Colonic mucosa (tissue), 4 donors: ENCODE measurements at regions not wholly inside any gene's neighbourhood (a gene's known extent, or its start where the extent isn't known, plus 50 kb on each side); places are given as distances from the start of the nearest gene placed in this dataset.

ENCODE experiments used
- DNase-seq: peaks from one replicate; pipeline ENCODE4 v3.0.0-alpha.2; 2020
- H3K27ac ChIP-seq: fragments of 200-600 bp; one replicate; pipeline ENCODE4 v1.8.0; 2021
- H3K27me3 ChIP-seq: fragments of 200-600 bp; one replicate; pipeline ENCODE4 v1.8.0; 2021
- H3K36me3 ChIP-seq: fragments of 200-600 bp; one replicate; pipeline ENCODE4 v1.8.0; 2021
- H3K4me1 ChIP-seq: fragments of 200-600 bp; one replicate; pipeline ENCODE4 v1.8.0; 2021; ENCODE audit warnings: mild to moderate bottlenecking
- H3K4me3 ChIP-seq: fragments of 200-600 bp; one replicate; pipeline ENCODE4 v1.8.0; 2021
- H3K9ac ChIP-seq, 2 donors: one replicate each; pipeline ENCODE4 v1.7.0; 2013; ENCODE audit warnings: control low read depth in 2 of 2, low read depth in 2 of 2, low read length in 2 of 2
- H3K9me3 ChIP-seq: fragments of 200-600 bp; one replicate; pipeline ENCODE4 v1.8.0; 2021
- CTCF ChIP-seq: fragments of 200-600 bp; IDR thresholded peaks from one replicate; pipeline ENCODE4 v1.8.0; 2022; ENCODE audit warnings: antibody characterized with exemption, mild to moderate bottlenecking
- intact Hi-C: fragments of 100-400 bp; cut with DNase I; formaldehyde crosslinking; loops from one replicate; pipeline ENCODE4 v1.14.1; 2022
- donor health status: healthy.
- donor health status: DM: no; HTN: no; CAD: no.
- donor health status: DM: no; HTN: no; CAD: no.

DNA sequence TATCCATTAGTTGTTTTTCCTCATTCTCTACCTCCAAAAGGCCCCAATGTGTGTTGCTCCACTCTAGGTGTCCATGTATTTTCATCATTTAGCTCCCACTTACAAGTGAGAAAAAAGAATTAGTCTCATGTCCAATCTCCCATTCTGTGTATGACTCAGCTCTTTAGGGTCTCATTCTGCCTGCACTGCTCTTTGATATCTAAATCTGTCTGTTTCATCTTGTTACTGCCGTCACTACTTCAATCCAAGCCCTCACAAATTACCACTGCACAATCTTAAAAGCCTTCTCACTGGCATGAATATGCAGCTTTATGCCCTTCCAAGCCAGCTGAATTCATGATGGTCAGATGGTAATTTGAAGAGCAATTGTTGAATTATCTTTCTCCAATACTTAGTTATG lies 480.5 kb downstream of the TRIB2 start:
- Histone ChIP-seq H3K36me3 (no peaks in the 10 kb centered on the region), H3K27ac (no peak overlapping the region), H3K9me3 (no peaks in the 10 kb centered on the region), H3K4me1 (no peaks in the 10 kb centered on the region), H3K4me3 (no peak overlapping the region), H3K9ac (no peak overlapping the region), H3K27me3 (no peaks in the 10 kb centered on the region)
- intact Hi-C loops = no loop called here
- no peak for DNase-seq
- TF ChIP-seq CTCF = no peak

GRCh38 chr2:13201924-13202323 lies 485.2 kb downstream of the TRIB2 start:
- Histone ChIP-seq H3K9ac (no peak overlapping the region), H3K27ac (no peak overlapping the region), H3K36me3 (no peaks in the 10 kb centered on the region), H3K4me1 (no peaks in the 10 kb centered on the region), H3K9me3 (no peaks in the 10 kb centered on the region), H3K27me3 (no peaks in the 10 kb centered on the region), H3K4me3 (no peak overlapping the region)
- DNase-seq = no peak
- no peak for TF ChIP-seq CTCF
- intact Hi-C loops = no loop called here

DNA sequence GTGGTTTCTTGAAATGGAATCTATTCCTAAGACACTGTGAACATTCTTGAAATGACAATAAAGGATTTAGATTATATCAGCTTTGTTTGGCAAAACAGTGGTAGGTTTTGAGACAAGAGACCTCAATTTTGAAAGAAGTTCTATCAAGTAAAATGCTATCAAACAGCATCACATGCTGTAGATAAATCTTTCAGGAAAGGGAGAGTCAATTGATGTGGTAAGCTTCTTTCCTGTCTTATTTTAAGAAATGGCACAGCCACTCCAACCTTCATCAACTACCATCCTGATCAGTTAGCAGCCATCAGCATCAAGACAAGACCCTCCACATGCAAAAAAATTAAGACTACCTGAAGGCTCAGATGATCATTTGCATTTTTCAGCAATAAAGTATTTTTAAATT lies 495.4 kb downstream of the TRIB2 start:
- Histone ChIP-seq H3K36me3 (no peaks in the 10 kb centered on the region), H3K27me3 (no peaks in the 10 kb centered on the region), H3K9me3 (no peaks in the 10 kb centered on the region), H3K4me1 (no peaks in the 10 kb centered on the region), H3K9ac (no peak overlapping the region), H3K27ac (no peak overlapping the region), H3K4me3 (no peak overlapping the region)
- no peak for TF ChIP-seq CTCF
- intact Hi-C loops = no loop called here
- DNase-seq = no peak

GRCh38 chr2:13218205-13218604 lies 501.5 kb downstream of the TRIB2 start:
- no peaks in the 10 kb centered on the region for H3K4me1 ChIP-seq
- no peaks in the 10 kb centered on the region for H3K9me3 ChIP-seq
- intact Hi-C loops = no loop called here
- no peak for DNase-seq
- no peak for TF ChIP-seq CTCF
- H3K4me3 ChIP-seq = no peak overlapping the region
- H3K9ac ChIP-seq = no peak overlapping the region
- no peaks in the 10 kb centered on the region for H3K27me3 ChIP-seq
- no peaks in the 10 kb centered on the region for H3K36me3 ChIP-seq
- H3K27ac ChIP-seq = no peak overlapping the region

GRCh38 chr2:13227578-13227977 lies 510.8 kb downstream of the TRIB2 start:
- no peak for DNase-seq
- intact Hi-C loops = no loop called here
- H3K27ac ChIP-seq = no peak overlapping the region

More at GRCh38 chr2:13227578-13227977, 510.8 kb downstream of the TRIB2 start:
- no peak for TF ChIP-seq CTCF
- Histone ChIP-seq H3K4me1 (no peaks in the 10 kb centered on the region), H3K4me3 (no peak overlapping the region), H3K9me3 (no peaks in the 10 kb centered on the region), H3K36me3 (no peaks in the 10 kb centered on the region), H3K9ac (no peak overlapping the region), H3K27me3 (no peaks in the 10 kb centered on the region)
